Lower lobe of right lung (tissue), 2 donors: ENCODE measurements at regions not wholly inside any gene's neighbourhood (a gene's known extent, or its start where the extent isn't known, plus 50 kb on each side); places are given as distances from the start of the nearest gene placed in this dataset.
A peak's percentile ranks its signal among the peaks of the same experiment; 100 is the strongest.

ENCODE experiments used
- ATAC-seq, 2 donors: fragments of 200-7000 bp; cut with Tn5 transposase; one replicate each; pipeline ENCODE4 v1.9.1; 2020 to 2022; ENCODE audit warnings: mild to moderate bottlenecking in 2 of 2, moderate library complexity in 2 of 2
- DNase-seq: peaks from one replicate; pipeline ENCODE4 v3.0.0-alpha.2; 2020
- H3K27ac ChIP-seq: fragments of 200-600 bp; one replicate; pipeline ENCODE4 v1.8.0; 2022
- H3K27me3 ChIP-seq: fragments of 200-600 bp; one replicate; pipeline ENCODE4 v1.8.0; 2022; ENCODE audit warnings: low read depth
- H3K36me3 ChIP-seq: fragments of 200-600 bp; one replicate; pipeline ENCODE4 v1.8.0; 2022; ENCODE audit warnings: mild to moderate bottlenecking
- H3K4me1 ChIP-seq: fragments of 200-600 bp; one replicate; pipeline ENCODE4 v1.8.0; 2022
- H3K4me3 ChIP-seq: fragments of 200-600 bp; one replicate; pipeline ENCODE4 v1.8.0; 2022; ENCODE audit warnings: mild to moderate bottlenecking
- H3K9me3 ChIP-seq: fragments of 200-600 bp; one replicate; pipeline ENCODE4 v1.8.0; 2022
- intact Hi-C: fragments of 100-400 bp; cut with DNase I; formaldehyde crosslinking; loops from one replicate; pipeline ENCODE4 v1.11.0; 2022
- TF ChIP-seq, protein P1 (sequence below): fragments of 200-600 bp; IDR thresholded peaks from one replicate; pipeline ENCODE4 v1.8.0; 2022; ENCODE audit warnings: antibody characterized with exemption, mild to moderate bottlenecking
- donor health status: DM: no; HTN: yes; CAD: no; lungs with severe emphysema.

DNA sequence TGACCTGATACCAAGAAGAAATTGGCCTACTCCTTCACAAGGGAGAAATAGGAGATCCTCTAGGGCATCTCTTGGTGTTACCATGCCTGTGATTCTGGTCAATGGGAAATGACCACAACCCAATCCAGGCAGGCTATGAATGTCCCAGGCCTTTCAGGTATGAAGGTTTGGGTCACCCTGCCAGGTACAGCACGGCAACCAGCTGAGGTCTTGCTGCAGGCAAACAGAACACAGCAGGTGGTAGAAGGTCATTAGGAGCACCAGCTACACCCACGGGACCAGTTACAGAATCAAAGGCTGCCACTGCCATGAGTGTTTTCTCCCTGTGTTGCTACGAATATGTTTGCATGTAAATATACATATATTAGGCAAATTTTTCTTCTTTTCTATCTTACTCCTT is 202.3 kb downstream of the ERMARD start:
- H3K27ac ChIP-seq, result no peak overlapping the region
- intact Hi-C loops, result no loop called here

DNA sequence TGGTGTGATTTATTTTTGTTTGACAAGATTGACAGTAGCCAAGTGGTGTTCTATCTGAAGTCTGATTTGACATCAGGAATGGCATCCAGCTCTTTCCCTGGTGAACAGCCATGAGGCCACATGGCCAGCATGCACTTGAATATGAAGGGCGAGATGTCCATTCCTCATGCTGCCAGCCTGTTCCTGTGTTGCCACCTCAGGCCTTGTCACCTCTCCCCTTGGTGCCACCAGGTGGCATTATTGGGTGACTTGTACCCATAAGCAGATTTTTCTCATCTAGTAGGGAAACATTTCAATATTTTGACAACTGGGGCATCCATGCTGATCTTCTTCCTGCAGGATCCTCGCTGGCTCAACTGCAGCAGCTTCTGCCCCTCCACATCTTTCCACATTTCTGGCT is 199.1 kb downstream of the ERMARD start:
- TF ChIP-seq, protein P1, sequence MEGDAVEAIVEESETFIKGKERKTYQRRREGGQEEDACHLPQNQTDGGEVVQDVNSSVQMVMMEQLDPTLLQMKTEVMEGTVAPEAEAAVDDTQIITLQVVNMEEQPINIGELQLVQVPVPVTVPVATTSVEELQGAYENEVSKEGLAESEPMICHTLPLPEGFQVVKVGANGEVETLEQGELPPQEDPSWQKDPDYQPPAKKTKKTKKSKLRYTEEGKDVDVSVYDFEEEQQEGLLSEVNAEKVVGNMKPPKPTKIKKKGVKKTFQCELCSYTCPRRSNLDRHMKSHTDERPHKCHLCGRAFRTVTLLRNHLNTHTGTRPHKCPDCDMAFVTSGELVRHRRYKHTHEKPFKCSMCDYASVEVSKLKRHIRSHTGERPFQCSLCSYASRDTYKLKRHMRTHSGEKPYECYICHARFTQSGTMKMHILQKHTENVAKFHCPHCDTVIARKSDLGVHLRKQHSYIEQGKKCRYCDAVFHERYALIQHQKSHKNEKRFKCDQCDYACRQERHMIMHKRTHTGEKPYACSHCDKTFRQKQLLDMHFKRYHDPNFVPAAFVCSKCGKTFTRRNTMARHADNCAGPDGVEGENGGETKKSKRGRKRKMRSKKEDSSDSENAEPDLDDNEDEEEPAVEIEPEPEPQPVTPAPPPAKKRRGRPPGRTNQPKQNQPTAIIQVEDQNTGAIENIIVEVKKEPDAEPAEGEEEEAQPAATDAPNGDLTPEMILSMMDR, result peak; percentile 44

More for the DNA sequence above, 202.3 kb downstream of the ERMARD start:
- no peak overlapping the region for H3K4me3 ChIP-seq
- peaks cover 7% of the 10 kb centered on the region for H3K27me3 ChIP-seq
- H3K36me3 ChIP-seq, result no peaks in the 10 kb centered on the region
- DNase-seq, result no peak
- TF ChIP-seq, protein P1, result no peak
- no peak for ATAC-seq
- H3K9me3 ChIP-seq, result no peaks in the 10 kb centered on the region
- no peaks in the 10 kb centered on the region for H3K4me1 ChIP-seq

DNA sequence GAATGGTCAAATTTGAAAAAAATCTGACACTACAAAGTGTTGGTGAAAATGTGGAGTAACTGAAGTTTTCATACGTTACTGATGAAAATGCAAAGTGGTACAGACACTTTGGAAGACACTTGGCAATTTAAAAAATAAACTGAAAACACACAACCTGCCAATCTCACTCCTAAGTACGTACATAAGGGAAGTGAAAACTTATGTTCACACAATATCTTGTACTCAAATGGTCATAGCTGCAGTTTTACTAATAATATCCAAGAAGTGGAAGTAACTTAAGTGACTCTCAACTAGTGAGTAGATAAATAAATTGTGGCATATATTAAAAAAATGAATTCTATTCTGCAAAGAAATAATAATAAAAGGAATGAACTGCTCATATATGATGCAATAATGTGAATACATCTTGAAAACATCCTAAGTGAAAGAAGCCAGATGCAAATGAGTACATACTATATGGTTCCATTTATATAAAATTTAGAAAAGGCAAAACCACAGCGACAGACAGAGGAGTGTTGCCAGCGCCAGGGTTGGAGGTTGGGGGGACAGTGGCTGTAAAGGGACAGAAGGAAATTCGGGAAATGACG is 198.2 kb downstream of the ERMARD start:
- Histone ChIP-seq H3K4me3 (no peak overlapping the region), H3K27ac (no peak overlapping the region), H3K36me3 (no peaks in the 10 kb centered on the region), H3K9me3 (no peaks in the 10 kb centered on the region), H3K27me3 (no peaks in the 10 kb centered on the region), H3K4me1 (no peaks in the 10 kb centered on the region)
- DNase-seq (no peak), ATAC-seq (no peak)
- TF ChIP-seq, protein P1, result no peak
- intact Hi-C loops, result no loop called here

More for the DNA sequence above, 199.1 kb downstream of the ERMARD start:
- H3K27ac ChIP-seq, result no peak overlapping the region
- ATAC-seq (peak; percentile 42 to 49), DNase-seq (no peak)
- no peaks in the 10 kb centered on the region for H3K4me1 ChIP-seq
- no peaks in the 10 kb centered on the region for H3K27me3 ChIP-seq
- no peak overlapping the region for H3K4me3 ChIP-seq
- no peaks in the 10 kb centered on the region for H3K9me3 ChIP-seq
- intact Hi-C loops, result no loop called here
- H3K36me3 ChIP-seq, result no peaks in the 10 kb centered on the region

DNA sequence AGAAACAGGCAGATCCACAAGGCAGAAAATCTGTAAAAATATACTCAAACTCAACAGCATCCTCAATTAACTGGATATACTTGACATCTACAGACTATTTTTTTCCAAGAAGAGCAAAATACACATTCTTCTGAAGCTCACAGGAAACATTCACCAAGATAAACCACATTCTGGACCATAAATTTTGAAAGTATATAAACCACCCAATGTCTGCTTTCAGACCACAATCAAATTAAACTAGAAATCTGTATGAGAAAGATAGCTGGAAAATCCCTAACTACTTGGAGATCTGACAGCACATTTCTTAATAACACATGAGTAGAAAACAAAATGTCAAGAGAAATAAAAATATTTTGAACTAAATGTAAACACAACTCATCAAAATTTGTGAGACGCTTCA is 195.5 kb downstream of the ERMARD start:
- TF ChIP-seq, protein P1, result no peak
- DNase-seq (no peak), ATAC-seq (no peak)
- Histone ChIP-seq H3K27me3 (no peaks in the 10 kb centered on the region), H3K36me3 (no peaks in the 10 kb centered on the region), H3K4me1 (no peaks in the 10 kb centered on the region), H3K27ac (no peak overlapping the region), H3K4me3 (no peak overlapping the region), H3K9me3 (peaks cover 5% of the 10 kb centered on the region)
- intact Hi-C loops, result no loop called here

DNA sequence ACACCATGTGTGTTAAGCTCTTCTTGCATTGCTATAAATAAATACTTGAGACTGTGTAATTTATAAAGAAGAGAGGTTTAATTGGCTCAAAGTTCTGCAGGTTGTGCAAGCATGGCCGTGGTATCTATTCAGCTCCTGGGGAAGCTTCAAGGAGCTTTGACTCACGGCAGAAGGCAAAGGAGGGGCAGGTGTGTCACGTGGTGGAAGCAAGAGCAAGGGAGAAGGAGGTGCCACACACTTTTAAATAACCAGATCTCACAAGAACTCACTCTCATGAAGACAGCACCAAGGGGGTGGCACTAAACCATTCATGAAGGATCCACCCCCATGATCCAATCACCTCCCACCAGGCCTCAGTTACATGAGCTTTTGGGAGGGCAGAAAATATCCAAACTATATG is 193.7 kb downstream of the ERMARD start:
- no peak for ATAC-seq
- intact Hi-C loops, result no loop called here

More for the DNA sequence above, 193.7 kb downstream of the ERMARD start:
- no peaks in the 10 kb centered on the region for H3K4me1 ChIP-seq
- peaks cover 3% of the 10 kb centered on the region for H3K27me3 ChIP-seq
- H3K9me3 ChIP-seq, result peaks cover 5% of the 10 kb centered on the region
- H3K36me3 ChIP-seq, result no peaks in the 10 kb centered on the region
- no peak overlapping the region for H3K4me3 ChIP-seq
- TF ChIP-seq, protein P1, result no peak
- DNase-seq, result no peak
- no peak overlapping the region for H3K27ac ChIP-seq
